Upper lobe of left lung (tissue), 4 donors: ENCODE measurements at regions not wholly inside any gene's neighbourhood (a gene's known extent, or its start where the extent isn't known, plus 50 kb on each side); places are given as distances from the start of the nearest gene placed in this dataset.

Experiments used
- CTCF ChIP-seq, 6 experiments: fragments of 450-650 bp in 4 of 6; fragments of 200-600 bp in 2 of 6; sonication (generic) in 2 of 6; IDR thresholded peaks; one replicate each; pipeline ENCODE4 v1.5.1; 2016 to 2019; ENCODE audit warnings: antibody characterized with exemption in 6 of 6
- EP300 ChIP-seq, 4 donors: sonication (generic); formaldehyde crosslinking; IDR thresholded peaks; one replicate each; pipeline ENCODE4 v1.5.1; 2017; ENCODE audit warnings: antibody characterized with exemption in 4 of 4, control low read depth in 2 of 4
- POLR2AphosphoS5 ChIP-seq, 2 donors: sonication (generic); formaldehyde crosslinking; IDR thresholded peaks; one replicate each; pipeline ENCODE4 v1.5.1; 2017; ENCODE audit warnings: antibody characterized with exemption in 2 of 2

GRCh38 chr6:106014955-106015354 lies 71.2 kb upstream of the PRDM1 start:
- no peak for TF ChIP-seq CTCF (IDR thresholded peaks at IDR 0.05)
- TF ChIP-seq EP300 (IDR thresholded peaks at IDR 0.05): no peak
- no peak for TF ChIP-seq POLR2AphosphoS5 (IDR thresholded peaks at IDR 0.05)
